T-helper 17 cell (primary cell): ENCODE measurements at regions not wholly inside any gene's neighbourhood (a gene's known extent, or its start where the extent isn't known, plus 50 kb on each side); places are given as distances from the start of the nearest gene placed in this dataset.

Experiments
- ATAC-seq: fragments of 150-1000 bp; cut with Tn5 transposase; 2 replicates; pipeline ENCODE4 v1.10.0; 2021; ENCODE audit warnings: mild to moderate bottlenecking, moderate library complexity
- DNase-seq, 3 donors: peaks; one replicate each; pipeline versions ENCODE4 v3.0.0 to v3.0.0-alpha.2; 2020 to 2021
- H3K9me3 ChIP-seq: one replicate; pipeline ENCODE4 v1.7.0; 2013; ENCODE audit warnings: low read length, mild to moderate bottlenecking; ENCODE audit not compliant: control insufficient read depth, poor library complexity, severe bottlenecking
- H3K27ac Mint-ChIP-seq: one replicate; pipeline ENCODE4 v1.8.0; 2022; ENCODE audit warnings: mild to moderate bottlenecking, moderate library complexity, mixed read lengths
- H3K27me3 Mint-ChIP-seq: one replicate; pipeline ENCODE4 v1.8.0; 2022; ENCODE audit warnings: mixed read lengths
- H3K36me3 Mint-ChIP-seq: one replicate; pipeline ENCODE4 v1.8.0; 2022; ENCODE audit warnings: low read depth, mixed read lengths
- H3K4me1 Mint-ChIP-seq: one replicate; pipeline ENCODE4 v1.8.0; 2022; ENCODE audit warnings: mild to moderate bottlenecking, mixed read lengths
- H3K4me3 Mint-ChIP-seq: one replicate; pipeline ENCODE4 v1.8.0; 2022; ENCODE audit warnings: mild to moderate bottlenecking, moderate library complexity, mixed read lengths

- Mint-ChIP-seq H3K27me3 (peaks cover 51% of the 10 kb centered on the region), H3K4me1 (no peaks in the 10 kb centered on the region)
- H3K9me3 ChIP-seq, result no peaks in the 10 kb centered on the region
Observed at GRCh38 chr1:4089421-4090175, 189.5 kb upstream of the C1orf174 start.

GRCh38 chr1:4090556-4090955, 190.5 kb upstream of the C1orf174 start:
- Mint-ChIP-seq H3K4me3 (no peak overlapping the region), H3K4me1 (no peaks in the 10 kb centered on the region), H3K27me3 (peaks cover 46% of the 10 kb centered on the region), H3K36me3 (no peaks in the 10 kb centered on the region), H3K27ac (no peak overlapping the region)
- ATAC-seq, result no peak
- no peak for DNase-seq
- H3K9me3 ChIP-seq, result no peaks in the 10 kb centered on the region

More at GRCh38 chr1:4089421-4090175, 189.5 kb upstream of the C1orf174 start:
- ATAC-seq (no peak), DNase-seq (no peak)
- Mint-ChIP-seq H3K27ac (no peak overlapping the region), H3K4me3 (no peak overlapping the region), H3K36me3 (no peaks in the 10 kb centered on the region)

- Mint-ChIP-seq H3K27me3 (peaks cover 41% of the 10 kb centered on the region), H3K4me1 (no peaks in the 10 kb centered on the region), H3K4me3 (no peak overlapping the region), H3K36me3 (no peaks in the 10 kb centered on the region), H3K27ac (no peak overlapping the region)
- ATAC-seq, result no peak
- no peak for DNase-seq
- H3K9me3 ChIP-seq, result no peaks in the 10 kb centered on the region
Observed at GRCh38 chr1:4090976-4091660, 191.0 kb upstream of the C1orf174 start.

- DNase-seq (no peak), ATAC-seq (no peak)
- Mint-ChIP-seq H3K4me1 (no peaks in the 10 kb centered on the region), H3K36me3 (no peaks in the 10 kb centered on the region), H3K27me3 (peaks cover 32% of the 10 kb centered on the region), H3K27ac (no peak overlapping the region), H3K4me3 (no peak overlapping the region)
- H3K9me3 ChIP-seq, result no peaks in the 10 kb centered on the region
Observed at GRCh38 chr1:4091996-4092395, 191.9 kb upstream of the C1orf174 start.

- ATAC-seq, result no peak
- no peaks in the 10 kb centered on the region for H3K36me3 Mint-ChIP-seq
- H3K27me3 Mint-ChIP-seq, result peaks cover 18% of the 10 kb centered on the region
- no peak for DNase-seq
- H3K9me3 ChIP-seq, result no peaks in the 10 kb centered on the region
- no peak overlapping the region for H3K27ac Mint-ChIP-seq
- H3K4me3 Mint-ChIP-seq, result no peak overlapping the region
- H3K4me1 Mint-ChIP-seq, result no peaks in the 10 kb centered on the region
Observed at GRCh38 chr1:4093856-4094565, 193.9 kb upstream of the C1orf174 start.

GRCh38 chr1:4095433-4095971, 195.4 kb upstream of the C1orf174 start:
- ATAC-seq, result no peak
- peaks cover 9% of the 10 kb centered on the region for H3K27me3 Mint-ChIP-seq
- no peak for DNase-seq
- no peak overlapping the region for H3K4me3 Mint-ChIP-seq
- H3K4me1 Mint-ChIP-seq, result no peaks in the 10 kb centered on the region
- no peaks in the 10 kb centered on the region for H3K36me3 Mint-ChIP-seq
- no peak overlapping the region for H3K27ac Mint-ChIP-seq
- H3K9me3 ChIP-seq, result no peaks in the 10 kb centered on the region

GRCh38 chr1:4101459-4102161, 201.5 kb upstream of the C1orf174 start:
- H3K4me3 Mint-ChIP-seq, result no peak overlapping the region
- DNase-seq (no peak), ATAC-seq (no peak)
- H3K27ac Mint-ChIP-seq, result no peak overlapping the region
- peaks cover 2% of the 10 kb centered on the region for H3K4me1 Mint-ChIP-seq
- peaks cover 22% of the 10 kb centered on the region for H3K27me3 Mint-ChIP-seq
- no peaks in the 10 kb centered on the region for H3K36me3 Mint-ChIP-seq
- no peaks in the 10 kb centered on the region for H3K9me3 ChIP-seq

GRCh38 chr1:4105300-4105880, 205.3 kb upstream of the C1orf174 start:
- peaks cover 2% of the 10 kb centered on the region for H3K4me1 Mint-ChIP-seq
- ATAC-seq (no peak), DNase-seq (no peak)
- H3K27me3 Mint-ChIP-seq, result peaks cover 50% of the 10 kb centered on the region
- no peak overlapping the region for H3K4me3 Mint-ChIP-seq
- H3K9me3 ChIP-seq, result no peaks in the 10 kb centered on the region
- H3K36me3 Mint-ChIP-seq, result no peaks in the 10 kb centered on the region
- no peak overlapping the region for H3K27ac Mint-ChIP-seq

- H3K4me1 Mint-ChIP-seq, result no peaks in the 10 kb centered on the region
- no peaks in the 10 kb centered on the region for H3K36me3 Mint-ChIP-seq
- DNase-seq (no peak), ATAC-seq (no peak)
- no peaks in the 10 kb centered on the region for H3K9me3 ChIP-seq
- no peak overlapping the region for H3K27ac Mint-ChIP-seq
- peaks cover 36% of the 10 kb centered on the region for H3K27me3 Mint-ChIP-seq
- no peak overlapping the region for H3K4me3 Mint-ChIP-seq
Observed at GRCh38 chr1:4106731-4107130, 206.7 kb upstream of the C1orf174 start.

GRCh38 chr1:4107291-4107690, 207.2 kb upstream of the C1orf174 start:
- Mint-ChIP-seq H3K27ac (no peak overlapping the region), H3K4me3 (no peak overlapping the region), H3K27me3 (peaks cover 33% of the 10 kb centered on the region), H3K36me3 (no peaks in the 10 kb centered on the region), H3K4me1 (no peaks in the 10 kb centered on the region)
- ATAC-seq, result no peak
- no peak for DNase-seq
- no peaks in the 10 kb centered on the region for H3K9me3 ChIP-seq

GRCh38 chr1:4108331-4108730, 208.3 kb upstream of the C1orf174 start:
- peaks cover 29% of the 10 kb centered on the region for H3K27me3 Mint-ChIP-seq
- no peaks in the 10 kb centered on the region for H3K9me3 ChIP-seq
- no peak overlapping the region for H3K27ac Mint-ChIP-seq
- no peaks in the 10 kb centered on the region for H3K36me3 Mint-ChIP-seq
- no peaks in the 10 kb centered on the region for H3K4me1 Mint-ChIP-seq
- ATAC-seq (no peak), DNase-seq (no peak)
- H3K4me3 Mint-ChIP-seq, result no peak overlapping the region

- ATAC-seq, result no peak
- Mint-ChIP-seq H3K27me3 (peaks cover 29% of the 10 kb centered on the region), H3K4me3 (no peak overlapping the region), H3K36me3 (no peaks in the 10 kb centered on the region), H3K4me1 (no peaks in the 10 kb centered on the region), H3K27ac (no peak overlapping the region)
- H3K9me3 ChIP-seq, result no peaks in the 10 kb centered on the region
- no peak for DNase-seq
Observed at GRCh38 chr1:4108758-4109627, 208.9 kb upstream of the C1orf174 start.
